ENCODE measurements at regions not wholly inside any gene's neighbourhood (a gene's known extent, or its start where the extent isn't known, plus 50 kb on each side); places are given as distances from the start of the nearest gene placed in this dataset.

DNA sequence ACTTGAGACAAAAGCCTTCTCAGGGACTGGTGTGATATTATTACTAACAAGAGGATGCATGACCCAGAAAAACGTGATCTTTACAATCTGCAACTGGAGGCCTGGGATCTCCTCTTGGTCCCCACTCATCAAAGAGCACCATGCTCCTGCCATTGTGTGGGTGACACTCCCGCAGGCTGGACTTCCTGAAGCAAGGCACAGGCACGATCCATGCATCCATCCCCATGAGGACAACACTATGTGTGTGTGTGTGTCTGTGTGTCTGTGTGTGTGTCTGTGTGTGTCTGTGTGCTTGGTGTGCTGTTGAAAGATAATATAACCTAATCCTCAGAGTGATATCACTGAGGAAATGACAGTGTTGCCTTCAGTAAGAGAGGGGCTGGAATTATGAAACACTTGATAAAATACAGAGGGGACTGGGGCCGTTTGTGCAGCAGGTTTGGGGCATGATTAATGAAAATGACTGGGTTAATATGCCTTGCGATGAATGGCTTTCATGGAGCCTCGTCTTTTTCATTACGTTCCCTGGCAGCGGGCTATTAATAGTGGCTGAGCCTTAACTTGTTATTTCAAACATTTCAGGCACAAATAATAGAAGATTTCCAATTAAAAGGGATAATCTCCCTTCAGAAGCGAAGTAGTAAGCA lies 180.8 kb upstream of the TCERG1L start:
- DNase-seq: no peak

- no peak for DNase-seq
Observed at GRCh38 chr10:131493432-131493831, 181.9 kb upstream of the TCERG1L start.

DNA sequence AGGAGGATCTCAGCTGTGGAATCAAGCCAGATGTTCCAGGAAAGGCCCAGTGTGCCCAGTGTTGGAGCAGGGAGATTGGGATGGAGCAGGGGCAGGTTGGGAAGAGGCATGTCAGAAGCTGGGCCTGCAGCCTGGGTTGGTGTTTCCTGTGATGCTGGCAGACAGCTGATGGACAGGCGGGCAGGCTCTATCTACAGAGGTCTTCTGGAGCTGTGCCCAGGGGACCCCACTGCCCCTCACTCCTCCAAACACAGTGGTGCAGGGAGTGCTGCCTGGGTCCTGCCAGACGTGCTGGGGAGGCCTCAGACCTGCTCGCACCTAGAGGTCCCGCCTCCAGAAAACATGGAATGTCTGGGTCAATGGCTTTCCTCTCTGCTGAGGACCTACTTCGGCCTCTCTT lies 182.9 kb upstream of the TCERG1L start:
- no peak for DNase-seq

DNA sequence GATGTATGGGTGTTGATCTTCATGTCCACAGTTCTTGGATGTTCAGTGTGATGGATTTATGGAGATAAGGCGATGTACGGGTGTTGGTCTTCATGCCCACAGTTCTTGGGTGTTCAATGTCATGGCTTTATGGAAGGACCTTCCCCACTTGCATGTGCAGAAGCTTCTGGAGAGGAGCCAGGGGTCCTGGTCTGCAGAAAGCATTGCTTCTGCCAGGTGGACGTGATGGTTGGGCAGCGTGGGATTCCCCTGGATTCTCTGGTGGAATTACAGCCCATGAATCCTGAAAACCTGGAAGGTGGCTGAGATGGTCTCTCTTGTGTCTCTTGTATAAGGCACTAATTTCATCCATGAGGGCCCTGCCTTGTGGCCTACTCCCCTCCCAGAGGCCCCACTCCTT lies 183.7 kb upstream of the TCERG1L start:
- no peak for DNase-seq

- no peak for DNase-seq
Observed at GRCh38 chr10:131495892-131496291, 184.4 kb upstream of the TCERG1L start.

DNA sequence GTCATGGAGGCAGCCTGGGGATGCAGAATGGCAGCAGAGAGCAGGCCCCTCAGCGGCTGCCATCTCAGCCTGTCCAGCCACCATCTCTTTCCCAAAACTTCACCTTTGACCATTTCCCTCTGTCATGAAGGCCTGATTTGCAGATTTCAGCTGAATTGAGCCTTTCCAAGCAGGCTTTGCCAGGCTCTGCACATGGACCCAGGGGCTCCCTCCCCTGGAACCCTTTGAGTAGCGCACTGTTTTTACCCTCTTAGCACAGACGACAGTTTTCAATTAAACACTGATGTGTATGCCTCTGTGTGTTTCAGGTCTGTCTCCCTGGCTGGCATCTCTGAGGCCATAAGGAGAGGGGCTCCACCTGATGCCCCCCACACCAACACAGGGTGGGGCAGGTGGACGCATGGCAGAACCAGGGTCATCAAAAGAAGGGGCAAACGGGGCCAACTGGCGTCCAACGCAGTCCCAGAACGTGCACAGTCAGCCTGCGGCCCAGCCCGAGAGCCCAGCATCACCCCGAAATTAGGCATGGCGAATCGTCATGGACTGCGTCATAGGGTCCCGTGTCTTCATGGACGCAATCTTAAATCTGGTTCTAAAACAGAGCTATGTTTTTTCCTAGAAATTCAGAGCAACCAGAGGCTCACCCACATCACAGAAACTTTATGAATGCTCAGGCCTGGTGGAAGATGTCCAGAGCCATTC lies 185.0 kb upstream of the TCERG1L start:
- no peak for DNase-seq

- DNase-seq: no peak
Observed at GRCh38 chr10:131499566-131499965, 188.0 kb upstream of the TCERG1L start.

GRCh38 chr10:131500181-131500580 lies 188.7 kb upstream of the TCERG1L start:
- DNase-seq: no peak

GRCh38 chr10:131500892-131501291 lies 189.4 kb upstream of the TCERG1L start:
- DNase-seq: no peak

DNA sequence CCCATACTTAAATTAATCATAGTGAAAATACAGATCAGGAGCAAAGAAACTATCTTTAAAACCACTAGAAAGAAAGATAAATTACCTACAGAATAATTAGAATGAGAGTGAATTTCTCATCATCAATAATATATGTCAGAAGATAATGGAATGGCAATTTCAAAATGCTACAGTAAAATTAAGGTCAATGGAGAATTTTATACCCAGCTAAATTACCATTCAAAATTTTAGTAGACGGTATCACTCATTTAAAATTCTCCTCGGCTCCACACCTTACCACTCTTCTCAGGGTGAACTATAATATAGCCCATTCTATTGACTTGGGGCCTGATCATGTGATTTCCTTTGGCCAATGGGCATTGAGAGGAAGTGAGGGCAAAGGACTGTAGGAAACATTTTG lies 192.5 kb upstream of the TCERG1L start:
- DNase-seq: no peak

DNA sequence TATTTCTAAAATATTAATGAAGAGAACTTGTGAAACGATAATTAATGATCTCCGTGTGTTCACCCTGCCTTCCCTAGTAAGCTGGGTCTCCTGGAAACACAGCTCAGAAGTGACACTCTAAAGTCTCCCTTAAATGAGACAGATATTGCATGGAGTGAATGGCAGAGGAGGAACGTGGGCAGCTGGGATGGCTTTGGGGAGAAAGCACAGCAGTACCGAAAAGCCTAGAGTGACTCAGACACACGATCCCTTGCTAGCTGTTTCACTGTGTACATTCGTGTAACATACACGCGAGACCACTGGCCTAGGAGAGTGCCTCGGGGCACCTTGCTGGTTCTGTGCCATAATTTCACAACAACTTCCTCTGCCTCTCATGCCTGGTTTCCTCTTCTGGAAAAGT lies 199.9 kb upstream of the TCERG1L start:
- DNase-seq: no peak

- no peak for DNase-seq
Observed at GRCh38 chr10:131512852-131513251, 201.3 kb upstream of the TCERG1L start.

DNA sequence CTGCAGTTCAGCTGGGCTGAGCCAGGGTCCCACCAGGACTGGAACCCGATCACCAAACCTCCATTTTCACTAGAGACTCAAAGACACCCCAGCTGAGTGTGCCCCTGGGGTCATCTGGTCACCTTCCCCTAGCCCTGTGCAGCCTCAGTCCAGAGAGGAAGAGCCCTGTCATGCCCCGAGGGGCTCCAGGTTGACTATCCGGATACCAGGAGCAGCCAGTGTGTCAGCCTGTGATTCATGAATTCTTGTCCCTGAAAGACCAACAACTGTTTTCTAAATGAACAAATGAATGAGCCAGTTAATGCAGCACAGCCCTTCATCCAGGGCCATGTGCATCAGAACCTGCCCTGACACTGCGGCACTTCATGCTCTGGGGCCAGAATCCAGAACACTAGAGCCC lies 201.9 kb upstream of the TCERG1L start:
- DNase-seq: no peak

DNA sequence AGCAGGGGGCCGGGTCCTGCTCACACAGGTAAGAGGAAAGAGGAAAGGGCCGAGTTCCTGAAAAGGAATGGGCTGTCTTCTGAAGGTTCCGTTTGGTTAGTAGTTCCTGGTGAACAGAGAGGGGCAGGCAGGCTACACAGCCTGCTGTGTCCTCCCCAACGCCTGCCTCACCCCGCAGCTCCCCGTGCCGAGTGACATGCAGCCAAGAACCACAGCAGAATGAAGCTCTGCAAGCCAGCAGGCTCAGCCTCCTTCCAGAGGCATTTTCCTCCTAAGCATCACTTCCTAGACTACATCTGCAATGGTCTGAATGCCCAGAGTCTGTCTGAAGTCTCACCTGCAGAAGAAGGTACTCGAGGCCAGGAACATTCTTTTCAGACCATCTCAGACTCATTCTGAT lies 202.4 kb upstream of the TCERG1L start:
- DNase-seq: no peak

- DNase-seq: no peak
Observed at GRCh38 chr10:131514454-131514853, 202.9 kb upstream of the TCERG1L start.

GRCh38 chr10:131516285-131516684 lies 204.8 kb upstream of the TCERG1L start:
- DNase-seq: no peak

- DNase-seq: no peak
Observed at GRCh38 chr10:131517781-131518180, 206.3 kb upstream of the TCERG1L start.

- no peak for DNase-seq
Observed at GRCh38 chr10:131519723-131520605, 208.4 kb upstream of the TCERG1L start.

- DNase-seq: no peak
Observed at GRCh38 chr10:131531265-131532190, 220.0 kb upstream of the TCERG1L start.

DNA sequence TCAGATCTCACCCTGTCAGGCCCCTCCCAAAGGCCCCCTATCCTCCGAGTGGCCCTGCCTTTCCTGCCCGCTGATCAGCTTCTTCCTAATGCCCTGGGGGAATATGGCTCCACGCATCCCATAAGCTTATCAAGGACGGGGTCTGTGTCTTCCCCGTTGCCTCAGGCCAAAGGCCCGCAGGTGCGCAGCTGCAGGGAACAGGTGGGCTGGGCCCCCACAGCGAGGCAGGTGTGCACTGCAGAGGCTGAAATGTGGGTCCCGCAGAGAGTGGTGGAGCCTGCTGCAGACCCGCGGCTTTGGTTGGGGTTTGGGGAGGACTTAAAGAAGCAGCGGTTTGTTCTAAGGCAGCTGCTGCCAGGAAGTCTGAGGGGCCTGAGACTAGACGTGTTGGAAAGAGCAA lies 220.8 kb upstream of the TCERG1L start:
- DNase-seq: no peak

DNA sequence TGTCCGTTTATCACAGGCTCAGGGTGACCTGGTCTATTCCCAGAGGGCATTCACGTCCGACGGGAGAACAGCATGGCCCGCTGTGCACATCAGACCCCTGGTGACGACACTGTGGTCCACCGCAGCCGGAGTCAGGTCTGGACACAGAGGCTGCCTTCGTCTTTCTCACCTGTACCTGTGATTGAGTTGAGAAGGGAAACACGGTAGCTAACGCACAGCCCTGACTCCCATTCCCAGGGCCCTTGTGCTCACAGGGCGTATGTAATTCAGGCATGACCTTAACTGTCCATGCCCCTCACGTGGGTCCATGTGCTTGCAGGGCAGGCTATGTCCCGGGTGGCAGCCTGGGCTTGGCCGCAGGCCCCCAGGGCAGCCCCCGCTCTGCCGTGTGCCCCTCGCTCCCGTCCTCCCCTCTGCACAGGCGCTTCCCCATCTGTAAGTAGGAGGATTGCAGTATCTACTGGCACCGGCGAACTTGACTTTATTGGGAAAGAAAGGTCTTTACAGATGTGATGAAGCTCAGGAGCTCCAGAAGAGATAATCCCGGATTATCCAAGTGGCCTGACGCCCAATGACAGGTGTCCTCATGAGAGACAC lies 221.3 kb upstream of the TCERG1L start:
- no peak for DNase-seq

DNA sequence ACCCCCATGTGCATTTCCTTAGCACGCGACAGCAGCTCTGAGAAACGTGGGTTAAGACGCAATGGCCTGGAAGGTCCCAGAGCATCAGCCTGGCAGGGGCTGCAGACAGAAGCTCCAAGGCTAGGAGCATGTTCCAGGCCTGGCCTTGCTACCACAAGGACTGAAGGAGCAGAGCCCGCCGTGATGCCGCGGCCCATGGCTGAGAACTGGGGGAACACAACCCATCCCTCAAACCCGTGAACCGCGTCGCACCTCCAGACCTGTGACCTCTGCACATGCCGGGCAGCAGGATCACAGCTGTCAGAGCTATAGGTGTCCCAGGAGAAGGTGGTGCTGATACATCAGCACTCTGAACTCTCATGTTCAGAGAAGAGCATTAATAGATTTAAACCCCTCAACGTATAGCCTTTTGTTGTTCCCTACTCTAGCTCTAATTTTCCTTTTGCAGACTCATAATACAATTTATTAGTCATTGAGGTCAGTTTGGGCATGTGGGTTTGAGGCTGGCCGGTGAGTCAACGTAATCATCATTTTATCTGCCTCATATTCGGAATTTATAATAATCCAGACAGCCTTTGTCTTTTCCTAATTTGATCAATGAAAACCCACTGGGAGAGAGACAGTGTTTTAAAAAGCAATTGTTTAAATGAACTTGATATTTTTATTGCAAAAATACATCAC lies 222.5 kb upstream of the TCERG1L start:
- no peak for DNase-seq
